Activated gamma-delta T cell treated with Interleukin-2 at 50 U/mL for 16 hours (primary cell): ENCODE measurements at regions not wholly inside any gene's neighbourhood (a gene's known extent, or its start where the extent isn't known, plus 50 kb on each side); places are given as distances from the start of the nearest gene placed in this dataset.
"Not testable (repeated sequence)": the region's sequence is repeated elsewhere in the genome, so short reads cannot be mapped to it uniquely, and the experiment has no call there.

Experiments
- DNase-seq: peaks from one replicate; pipeline ENCODE4 v3.0.0-alpha.2; 2020

- DNase-seq, result no peak
These were observed 468.0 kb upstream of the POU3F2 start for GRCh38 chr6:98366371-98366770.

GRCh38 chr6:98380589-98380988 lies 453.8 kb upstream of the POU3F2 start:
- no peak for DNase-seq

- DNase-seq, result no peak
These were observed 452.1 kb upstream of the POU3F2 start for GRCh38 chr6:98382246-98382645.

- no peak for DNase-seq
These were observed 450.0 kb upstream of the POU3F2 start for GRCh38 chr6:98384334-98384733.

GRCh38 chr6:98384801-98385200 lies 449.6 kb upstream of the POU3F2 start:
- no peak for DNase-seq

GRCh38 chr6:98395610-98396166 lies 438.7 kb upstream of the POU3F2 start:
- DNase-seq, result no peak

GRCh38 chr6:98416027-98416426 lies 418.3 kb upstream of the POU3F2 start:
- DNase-seq, result no peak

- not testable (repeated sequence) for DNase-seq
These were observed 417.7 kb upstream of the POU3F2 start for GRCh38 chr6:98416497-98417158.

GRCh38 chr6:98433325-98434056 lies 400.9 kb upstream of the POU3F2 start:
- no peak for DNase-seq

- DNase-seq, result no peak
These were observed 390.7 kb upstream of the POU3F2 start for GRCh38 chr6:98443633-98444032.

GRCh38 chr6:98452685-98453084 lies 381.7 kb upstream of the POU3F2 start:
- DNase-seq, result no peak

GRCh38 chr6:98454809-98455322 lies 379.5 kb upstream of the POU3F2 start:
- DNase-seq, result no peak

GRCh38 chr6:98458708-98459107 lies 375.7 kb upstream of the POU3F2 start:
- no peak for DNase-seq

- no peak for DNase-seq
These were observed 371.1 kb upstream of the POU3F2 start for GRCh38 chr6:98463038-98464000.

- no peak for DNase-seq
These were observed 367.3 kb upstream of the POU3F2 start for GRCh38 chr6:98467091-98467490.

GRCh38 chr6:98467902-98468301 lies 366.5 kb upstream of the POU3F2 start:
- DNase-seq, result no peak

GRCh38 chr6:98469141-98469540 lies 365.2 kb upstream of the POU3F2 start:
- no peak for DNase-seq

- DNase-seq, result no peak
These were observed 363.6 kb upstream of the POU3F2 start for GRCh38 chr6:98470821-98471220.

GRCh38 chr6:98471444-98471843 lies 362.9 kb upstream of the POU3F2 start:
- no peak for DNase-seq

GRCh38 chr6:98477231-98477630 lies 357.1 kb upstream of the POU3F2 start:
- no peak for DNase-seq

- no peak for DNase-seq
These were observed 349.7 kb upstream of the POU3F2 start for GRCh38 chr6:98484696-98485095.

- no peak for DNase-seq
These were observed 348.8 kb upstream of the POU3F2 start for GRCh38 chr6:98485593-98485992.

GRCh38 chr6:98486057-98486456 lies 348.3 kb upstream of the POU3F2 start:
- no peak for DNase-seq
